SU-DHL-6 (cell line): ENCODE measurements at regions not wholly inside any gene's neighbourhood (a gene's known extent, or its start where the extent isn't known, plus 50 kb on each side); places are given as distances from the start of the nearest gene placed in this dataset.

ENCODE experiments used
- H2AFZ ChIP-seq: fragments of 200-600 bp; sonication (generic); 2 replicates; pipeline ENCODE4 v1.6.1; 2014; ENCODE audit warnings: low read depth, mild to moderate bottlenecking, moderate library complexity, mixed read lengths, antibody characterized with exemption, low read length; ENCODE audit not compliant: severe bottlenecking
- H3F3A ChIP-seq: fragments of 200-600 bp; shearing (Covaris generic); 2 replicates; pipeline ENCODE4 v1.6.0; 2016; ENCODE audit warnings: antibody characterized with exemption, mild to moderate bottlenecking; ENCODE audit not compliant: insufficient read depth
- H3K27ac ChIP-seq: fragments of 200-600 bp; sonication (generic); 2 replicates; pipeline ENCODE4 v1.5.1; 2016; ENCODE audit warnings: low read depth, mild to moderate bottlenecking, low read length, moderate library complexity, mixed read lengths
- H3K27me3 ChIP-seq: fragments of 200-600 bp; sonication (generic), shearing (Covaris generic); 2 replicates; pipeline ENCODE4 v1.6.0; 2014; ENCODE audit warnings: mild to moderate bottlenecking, low read length
- H3K36me3 ChIP-seq: fragments of 200-600 bp; sonication (generic); 2 replicates; pipeline ENCODE4 v1.6.1; 2014; ENCODE audit warnings: mild to moderate bottlenecking, low read length, mixed read lengths
- H3K4me2 ChIP-seq: fragments of 300-600, 200-600 bp; shearing (Covaris generic), sonication (generic); 2 replicates; pipeline ENCODE4 v1.6.0; 2014; ENCODE audit warnings: low read length, low read depth, mild to moderate bottlenecking; ENCODE audit not compliant: poor library complexity, severe bottlenecking
- H3K4me3 ChIP-seq: fragments of 200-600 bp; sonication (generic); 2 replicates; pipeline ENCODE4 v1.5.1; 2014; ENCODE audit warnings: antibody characterized with exemption, low read length, mild to moderate bottlenecking, mixed read lengths; ENCODE audit not compliant: insufficient read depth, poor library complexity, severe bottlenecking
- H3K79me2 ChIP-seq: fragments of 200-600 bp; sonication (generic); 2 replicates; pipeline ENCODE4 v1.6.1; 2014; ENCODE audit warnings: mild to moderate bottlenecking, low read length, moderate library complexity; ENCODE audit not compliant: insufficient read depth
- H3K9ac ChIP-seq: fragments of 200-600 bp; sonication (generic); 2 replicates; pipeline ENCODE4 v1.7.0; 2014; ENCODE audit warnings: mild to moderate bottlenecking, low read length
- H3K9me2 ChIP-seq: fragments of 200-600 bp; sonication (generic); replicated peaks from 2 replicates; pipeline ENCODE4 v1.6.1; 2014; ENCODE audit warnings: low read length; ENCODE audit not compliant: insufficient read depth
- H3K9me3 ChIP-seq: fragments of 200-600 bp; sonication (generic); 2 replicates; pipeline ENCODE4 v1.6.1; 2014; ENCODE audit warnings: low read length, mixed read lengths; ENCODE audit not compliant: insufficient read depth
- H4K20me1 ChIP-seq: fragments of 200-600 bp; sonication (generic); 2 replicates; pipeline ENCODE4 v1.6.1; 2014; ENCODE audit warnings: low read depth, mild to moderate bottlenecking, antibody characterized with exemption, low read length, moderate library complexity, mixed read lengths
- EZH2phosphoT487 ChIP-seq: fragments of 200-600 bp; sonication (generic), shearing (Covaris generic); conservative IDR thresholded peaks from 2 replicates; pipeline ENCODE4 v1.6.1; 2018; ENCODE audit warnings: mild to moderate bottlenecking, antibody characterized with exemption, low read length, moderate library complexity, mixed read lengths
- TF ChIP-seq, protein P1 (sequence below): fragments of 200-600 bp; sonication (generic); IDR thresholded peaks from one replicate; pipeline ENCODE4 v1.5.1; 2017; ENCODE audit warnings: antibody characterized with exemption, mild to moderate bottlenecking, low read length, moderate library complexity; ENCODE audit not compliant: insufficient read depth, poor library complexity, severe bottlenecking

DNA sequence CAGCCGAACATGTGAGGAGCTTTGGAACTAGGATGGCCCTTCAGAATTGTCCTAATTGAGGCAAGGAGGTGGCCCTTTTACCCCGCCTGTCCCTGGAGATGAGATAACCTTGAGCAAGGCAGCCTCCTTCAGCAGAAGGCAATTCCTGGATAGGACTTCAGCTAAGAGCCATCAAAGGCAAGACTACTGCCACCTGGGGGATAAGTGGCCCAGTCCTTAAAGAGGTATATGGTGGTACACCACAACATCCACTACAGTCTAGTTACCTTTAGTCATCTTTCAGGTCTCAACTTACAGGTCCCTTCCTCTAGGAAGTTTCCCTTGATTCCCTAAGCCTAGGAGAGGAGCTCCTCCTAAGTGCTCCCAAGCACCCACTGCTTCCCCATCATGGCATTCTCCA is 204.2 kb upstream of the CDKN3 start:
- H2AFZ ChIP-seq, result no peak overlapping the region
- TF ChIP-seq EZH2phosphoT487, result no peak
- TF ChIP-seq, protein P1, sequence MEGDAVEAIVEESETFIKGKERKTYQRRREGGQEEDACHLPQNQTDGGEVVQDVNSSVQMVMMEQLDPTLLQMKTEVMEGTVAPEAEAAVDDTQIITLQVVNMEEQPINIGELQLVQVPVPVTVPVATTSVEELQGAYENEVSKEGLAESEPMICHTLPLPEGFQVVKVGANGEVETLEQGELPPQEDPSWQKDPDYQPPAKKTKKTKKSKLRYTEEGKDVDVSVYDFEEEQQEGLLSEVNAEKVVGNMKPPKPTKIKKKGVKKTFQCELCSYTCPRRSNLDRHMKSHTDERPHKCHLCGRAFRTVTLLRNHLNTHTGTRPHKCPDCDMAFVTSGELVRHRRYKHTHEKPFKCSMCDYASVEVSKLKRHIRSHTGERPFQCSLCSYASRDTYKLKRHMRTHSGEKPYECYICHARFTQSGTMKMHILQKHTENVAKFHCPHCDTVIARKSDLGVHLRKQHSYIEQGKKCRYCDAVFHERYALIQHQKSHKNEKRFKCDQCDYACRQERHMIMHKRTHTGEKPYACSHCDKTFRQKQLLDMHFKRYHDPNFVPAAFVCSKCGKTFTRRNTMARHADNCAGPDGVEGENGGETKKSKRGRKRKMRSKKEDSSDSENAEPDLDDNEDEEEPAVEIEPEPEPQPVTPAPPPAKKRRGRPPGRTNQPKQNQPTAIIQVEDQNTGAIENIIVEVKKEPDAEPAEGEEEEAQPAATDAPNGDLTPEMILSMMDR, result no peak
- H3K9me2 ChIP-seq, result no peaks in the 10 kb centered on the region

DNA sequence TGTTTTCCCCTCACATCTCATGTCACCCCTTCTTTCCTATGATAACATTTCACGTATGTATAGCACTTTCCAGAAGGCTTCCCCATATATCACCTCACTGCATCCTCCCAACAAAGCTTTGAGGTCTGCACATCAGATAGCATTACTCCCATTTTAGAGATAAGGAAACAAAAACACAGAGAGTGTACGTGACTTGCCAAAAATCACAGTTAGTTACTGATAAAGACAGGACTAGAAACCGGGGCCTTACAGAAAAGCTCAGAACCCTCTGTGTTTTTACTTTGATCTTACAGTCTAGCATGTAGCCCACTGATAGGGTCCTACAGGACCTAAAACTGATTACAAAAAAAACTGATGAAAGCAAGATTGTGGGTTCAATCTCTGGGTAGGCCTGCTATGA is 202.9 kb upstream of the CDKN3 start:
- H3K36me3 ChIP-seq, result no peaks in the 10 kb centered on the region
- no peaks in the 10 kb centered on the region for H3K9me3 ChIP-seq
- no peaks in the 10 kb centered on the region for H3K27me3 ChIP-seq
- H4K20me1 ChIP-seq, result no peaks in the 10 kb centered on the region
- no peaks in the 10 kb centered on the region for H3K9me2 ChIP-seq
- H3K79me2 ChIP-seq, result no peaks in the 10 kb centered on the region
- no peak overlapping the region for H2AFZ ChIP-seq
- no peak overlapping the region for H3K4me3 ChIP-seq
- H3K9ac ChIP-seq, result no peak overlapping the region
- H3F3A ChIP-seq, result no peaks in the 10 kb centered on the region
- H3K27ac ChIP-seq, result no peak overlapping the region
- H3K4me2 ChIP-seq, result no peak overlapping the region
- TF ChIP-seq EZH2phosphoT487, result no peak
- TF ChIP-seq, protein P1, result no peak

More for the DNA sequence above, 204.2 kb upstream of the CDKN3 start:
- Histone ChIP-seq H3K9me3 (no peaks in the 10 kb centered on the region), H3K79me2 (no peaks in the 10 kb centered on the region), H4K20me1 (no peaks in the 10 kb centered on the region), H3K27me3 (no peaks in the 10 kb centered on the region), H3K4me3 (no peak overlapping the region), H3K4me2 (no peak overlapping the region), H3K27ac (no peak overlapping the region), H3F3A (no peaks in the 10 kb centered on the region), H3K36me3 (no peaks in the 10 kb centered on the region), H3K9ac (no peak overlapping the region)

- no peaks in the 10 kb centered on the region for H3K27me3 ChIP-seq
- H3K36me3 ChIP-seq, result no peaks in the 10 kb centered on the region
- no peak overlapping the region for H3K4me3 ChIP-seq
- H3K9me3 ChIP-seq, result no peaks in the 10 kb centered on the region
- H3K9ac ChIP-seq, result no peak overlapping the region
- H3K4me2 ChIP-seq, result no peak overlapping the region
- no peaks in the 10 kb centered on the region for H3K9me2 ChIP-seq
- no peak overlapping the region for H2AFZ ChIP-seq
- no peak overlapping the region for H3K27ac ChIP-seq
- H3K79me2 ChIP-seq, result no peaks in the 10 kb centered on the region
- no peaks in the 10 kb centered on the region for H3F3A ChIP-seq
- TF ChIP-seq, protein P1, result no peak
- TF ChIP-seq EZH2phosphoT487, result no peak
- H4K20me1 ChIP-seq, result no peaks in the 10 kb centered on the region
Measured at GRCh38 chr14:54194501-54194900, 202.3 kb upstream of the CDKN3 start.
